GM18909 (cell line): ENCODE measurements at regions not wholly inside any gene's neighbourhood (a gene's known extent, or its start where the extent isn't known, plus 50 kb on each side); places are given as distances from the start of the nearest gene placed in this dataset.

Experiments used
- ATAC-seq: cut with Tn5 transposase; IDR thresholded peaks from one replicate; pipeline ENCODE4 v1.9.1; 2021; ENCODE audit warnings: mild to moderate bottlenecking; ENCODE audit not compliant: unreplicated experiment, poor library complexity

- no peak for ATAC-seq
Measured at GRCh38 chr9:82531795-82532194, 531.1 kb downstream of the RASEF start.

- no peak for ATAC-seq
Measured at GRCh38 chr9:82532504-82533180, 530.3 kb downstream of the RASEF start.

DNA sequence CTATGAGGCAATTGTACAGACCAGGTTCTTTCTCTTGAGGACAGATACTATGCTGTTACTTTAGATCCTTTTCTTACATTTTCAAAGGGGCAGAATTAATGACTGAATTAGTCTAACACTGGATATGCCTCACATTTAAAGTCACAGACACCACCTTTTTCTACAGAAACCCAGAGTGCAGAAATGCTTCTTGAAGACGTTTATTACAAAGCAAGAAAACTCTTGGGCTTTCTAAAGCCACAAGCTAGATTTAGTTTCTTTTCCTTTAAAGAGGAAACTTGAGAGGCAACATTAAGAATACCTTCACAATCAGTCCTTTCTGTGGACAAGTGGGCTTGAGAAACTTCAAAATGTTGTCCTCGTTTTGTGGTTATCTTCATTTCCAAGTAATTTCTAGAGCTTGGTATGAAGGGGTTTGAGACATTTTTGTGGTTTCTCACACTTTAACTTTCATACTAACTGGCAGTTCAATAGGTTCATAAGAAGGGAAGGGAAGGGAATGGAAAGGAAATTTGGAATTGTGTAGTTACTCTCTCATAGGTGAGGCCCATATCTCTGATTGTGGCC, 527.4 kb downstream of the RASEF start:
- no peak for ATAC-seq

- no peak for ATAC-seq
Measured at GRCh38 chr9:82538634-82539033, 524.3 kb downstream of the RASEF start.

DNA sequence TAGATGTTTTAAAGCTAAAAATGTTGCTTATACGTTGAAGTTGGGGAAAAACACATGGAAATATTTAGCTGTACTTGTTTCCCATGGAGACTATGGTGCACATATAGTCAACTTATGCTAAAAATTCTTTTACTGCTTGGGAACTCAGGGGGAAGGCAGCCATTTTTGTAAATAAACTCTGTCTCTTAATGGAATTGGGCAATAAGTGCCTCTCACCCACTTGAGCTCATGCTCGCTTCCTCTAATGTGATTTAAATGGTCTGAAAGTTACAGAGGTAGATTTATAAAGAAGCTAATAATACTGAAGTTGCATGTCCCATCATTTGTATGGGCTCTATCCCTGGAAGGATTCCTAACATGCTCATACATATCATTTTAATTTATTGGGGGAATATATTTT, 523.8 kb downstream of the RASEF start:
- ATAC-seq = no peak

GRCh38 chr9:82539856-82540579, 522.9 kb downstream of the RASEF start:
- no peak for ATAC-seq

DNA sequence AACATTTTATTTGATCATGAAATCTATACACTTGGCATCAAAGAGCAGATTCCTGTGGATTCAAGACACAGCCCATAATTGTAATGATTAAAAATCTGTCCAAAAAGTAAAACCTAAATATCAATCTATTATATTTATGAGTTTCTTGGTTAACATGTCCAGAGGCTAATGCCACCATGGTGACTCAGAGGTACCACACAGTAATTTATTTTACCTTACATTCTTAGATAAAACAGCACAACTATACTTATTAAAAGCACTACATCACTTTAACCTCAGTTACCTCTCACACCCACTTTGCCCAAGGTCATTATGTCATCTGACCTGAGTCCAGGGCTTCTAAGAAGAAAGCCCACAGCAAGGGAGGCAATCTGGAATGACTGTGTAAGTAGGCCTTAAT, 519.2 kb downstream of the RASEF start:
- ATAC-seq = no peak

- no peak for ATAC-seq
Measured at GRCh38 chr9:82546136-82546535, 516.8 kb downstream of the RASEF start.

DNA sequence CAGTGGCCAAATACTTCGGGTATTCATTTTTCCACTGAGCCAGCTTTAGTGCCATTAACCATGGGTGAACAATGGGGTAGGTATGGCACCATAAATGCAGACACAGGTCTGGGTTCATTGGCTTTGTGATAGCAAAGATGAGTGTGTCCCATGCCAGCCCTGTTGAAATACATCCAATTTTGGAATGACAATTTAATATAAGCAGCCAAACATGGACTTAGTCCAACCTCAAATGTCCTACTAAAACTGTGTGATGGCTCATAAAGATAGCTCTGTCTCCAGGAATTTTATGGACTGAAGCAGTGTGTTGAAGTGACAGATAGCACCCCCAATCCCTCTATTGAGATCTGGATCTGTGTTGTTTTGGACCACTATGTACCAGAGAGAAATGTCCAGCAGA, 514.9 kb downstream of the RASEF start:
- no peak for ATAC-seq

DNA sequence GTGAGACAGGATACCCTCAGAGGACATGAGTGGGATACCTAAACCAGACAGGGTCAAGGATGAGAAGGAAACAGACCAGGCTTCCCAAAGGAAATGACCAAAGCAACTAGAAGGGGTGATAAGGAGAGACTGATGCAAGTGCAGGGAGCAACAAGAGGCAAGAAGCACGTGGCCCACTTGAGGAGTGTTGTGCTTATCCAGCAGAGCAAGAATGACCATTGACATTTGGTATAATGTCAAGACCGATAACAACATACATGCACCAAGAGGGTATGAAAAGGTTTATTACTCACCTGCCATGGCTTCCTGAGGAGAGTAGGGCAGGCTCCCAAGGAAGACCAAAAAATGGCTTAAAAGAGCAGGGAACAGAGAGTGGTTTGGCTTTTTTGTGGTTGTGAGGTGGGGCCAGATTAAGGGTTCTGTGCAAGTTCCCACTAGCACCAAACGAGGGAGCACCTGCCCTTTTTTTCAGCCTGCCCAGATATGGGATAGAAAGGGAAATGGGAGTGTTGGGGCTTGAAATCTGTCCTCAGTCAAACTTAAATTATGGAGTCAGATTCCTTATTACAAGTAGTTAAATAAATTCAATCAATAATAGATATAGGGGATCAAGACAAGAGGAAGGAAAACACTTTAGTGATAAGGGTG, 513.6 kb downstream of the RASEF start:
- no peak for ATAC-seq

DNA sequence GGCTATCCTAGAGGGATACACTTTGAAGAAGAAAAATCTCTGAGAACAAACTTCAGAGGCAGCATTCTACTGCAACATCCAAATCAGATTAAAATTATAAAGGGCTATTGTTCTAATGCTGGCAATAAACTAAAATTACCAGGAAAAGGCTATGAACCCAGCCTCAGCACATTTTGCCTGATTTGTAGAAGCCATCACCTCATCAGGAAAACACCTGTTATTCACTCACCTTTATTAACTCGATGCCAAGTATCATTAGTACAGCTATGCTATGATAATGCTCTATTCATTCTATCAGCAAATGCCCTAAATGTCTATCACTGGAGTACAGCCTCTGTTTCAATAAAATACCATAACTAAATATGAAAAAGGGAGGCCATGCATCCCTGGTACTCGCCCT, 510.2 kb downstream of the RASEF start:
- no peak for ATAC-seq

DNA sequence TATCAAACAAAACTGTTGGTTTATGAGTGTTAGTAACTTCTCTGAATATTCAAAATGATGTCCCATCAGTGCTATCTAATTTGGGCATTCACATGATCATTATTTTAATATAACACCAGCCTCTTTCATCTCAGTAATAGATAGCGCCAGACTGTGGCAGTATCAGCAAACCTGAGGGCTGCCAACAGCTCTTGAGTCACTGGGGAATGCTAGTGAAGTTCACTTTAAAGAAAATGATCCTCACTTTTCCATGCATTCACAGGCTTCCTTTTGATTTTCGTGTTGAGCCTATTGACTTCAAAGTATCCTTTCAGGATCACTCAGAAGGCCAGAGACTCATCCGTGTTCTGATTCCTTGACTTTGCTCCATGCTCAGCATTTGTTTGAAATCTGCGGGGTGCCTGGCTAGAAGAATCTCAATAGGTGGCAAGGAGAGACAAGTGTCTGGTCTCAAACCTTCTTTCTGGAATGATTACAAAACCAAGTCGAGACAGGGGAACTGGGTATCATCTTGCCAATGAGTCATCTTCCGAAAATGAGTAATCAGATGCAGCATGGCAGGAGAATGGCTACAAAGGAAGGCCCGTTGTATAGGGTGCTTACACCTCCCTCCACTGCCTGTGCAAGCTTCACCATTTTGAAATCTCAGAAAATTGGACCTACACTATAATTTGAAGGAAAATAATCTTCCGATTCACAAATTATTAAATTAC, 509.1 kb downstream of the RASEF start:
- ATAC-seq = no peak

GRCh38 chr9:82554381-82554780, 508.6 kb downstream of the RASEF start:
- no peak for ATAC-seq

DNA sequence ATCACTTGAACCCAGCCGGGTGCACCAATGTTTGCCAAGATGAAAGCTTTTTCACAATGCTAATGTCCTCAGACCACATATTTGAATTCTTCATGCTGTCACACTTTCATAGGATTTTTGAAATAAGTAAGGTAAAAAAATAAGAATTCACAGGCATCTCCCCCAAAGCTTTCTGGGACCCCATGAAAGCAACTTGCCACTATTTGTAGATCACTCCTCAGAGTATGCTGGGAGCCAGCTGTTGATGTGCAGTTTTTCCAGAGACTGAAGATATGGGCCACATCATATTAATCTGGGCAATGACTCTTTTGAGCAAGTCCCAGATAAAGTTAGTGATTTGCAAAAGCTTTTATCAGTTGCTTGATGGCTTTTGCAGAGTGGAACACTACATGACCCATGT, 507.9 kb downstream of the RASEF start:
- no peak for ATAC-seq

- ATAC-seq = no peak
Measured at GRCh38 chr9:82555431-82556051, 507.4 kb downstream of the RASEF start.

DNA sequence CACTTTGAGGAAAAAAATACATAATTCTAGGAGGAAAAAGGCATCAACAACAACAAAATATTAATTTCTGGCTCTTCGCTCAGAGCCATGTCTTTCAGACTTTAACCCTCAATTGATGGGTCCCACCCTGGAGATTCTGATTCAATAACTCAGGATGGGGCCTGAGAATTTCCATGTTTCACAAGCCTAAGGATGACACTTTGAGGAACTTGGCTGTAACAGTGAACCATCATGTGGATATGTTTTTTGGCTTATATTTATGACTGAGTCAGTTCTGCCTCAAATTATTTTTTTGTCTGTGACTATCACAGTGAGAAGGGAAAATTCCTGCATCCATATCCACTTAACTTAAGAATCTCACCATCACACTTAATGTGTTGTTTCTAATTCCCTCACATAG, 504.6 kb downstream of the RASEF start:
- no peak for ATAC-seq

- no peak for ATAC-seq
Measured at GRCh38 chr9:82558855-82559630, 503.9 kb downstream of the RASEF start.

DNA sequence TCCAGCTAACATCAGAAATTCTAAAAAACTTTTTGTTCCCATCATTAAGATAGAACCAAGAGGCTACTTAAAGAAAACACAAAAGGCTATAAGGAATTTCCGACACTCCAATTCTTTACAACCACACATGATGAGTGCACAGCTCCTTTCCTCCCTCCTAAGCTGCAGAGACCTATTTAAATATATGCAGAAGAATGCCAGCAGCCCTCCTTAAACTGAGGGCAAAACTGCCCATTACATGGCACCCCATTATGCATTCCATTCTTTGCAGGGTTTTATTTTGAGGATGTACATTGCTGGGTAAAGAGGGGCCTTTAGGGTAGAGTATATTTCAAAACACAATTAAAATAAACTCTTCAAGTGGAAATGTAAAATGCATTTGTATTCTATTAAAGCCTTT, 502.9 kb downstream of the RASEF start:
- ATAC-seq = no peak

DNA sequence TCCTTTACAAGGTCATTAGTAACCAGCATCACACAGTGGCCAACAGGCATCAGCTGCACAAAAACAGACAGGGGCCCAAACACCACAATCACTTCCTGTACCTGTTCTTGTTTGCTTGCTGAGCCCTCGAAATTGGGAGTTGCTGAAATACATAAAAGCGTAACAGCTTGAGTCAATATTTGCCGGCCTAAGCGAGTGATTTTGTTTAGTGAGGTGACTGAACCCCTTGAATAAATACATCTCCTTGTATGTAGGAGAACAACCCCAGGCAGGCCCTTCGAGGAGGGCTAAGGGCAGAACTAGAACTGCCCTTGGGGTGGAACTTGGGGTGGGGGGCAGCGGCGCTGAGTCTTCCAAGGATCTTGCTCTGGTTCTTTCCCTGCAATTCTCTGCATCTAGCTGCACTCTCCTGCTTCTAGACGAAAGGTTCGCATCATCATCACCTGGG, 502.5 kb downstream of the RASEF start:
- ATAC-seq = no peak
